NCI-H1417 (cell line): ENCODE measurements at regions not wholly inside any gene's neighbourhood (a gene's known extent, or its start where the extent isn't known, plus 50 kb on each side); places are given as distances from the start of the nearest gene placed in this dataset.
A peak's percentile ranks its signal among the peaks of the same experiment; 100 is the strongest.
"Not testable (repeated sequence)": the region's sequence is repeated elsewhere in the genome, so short reads cannot be mapped to it uniquely, and the experiment has no call there.

Source experiments
- DNase-seq, 3 experiments: peaks; one replicate each; lab custom pipeline; 2025; lab: John Stamatoyannopoulos, UW

DNA sequence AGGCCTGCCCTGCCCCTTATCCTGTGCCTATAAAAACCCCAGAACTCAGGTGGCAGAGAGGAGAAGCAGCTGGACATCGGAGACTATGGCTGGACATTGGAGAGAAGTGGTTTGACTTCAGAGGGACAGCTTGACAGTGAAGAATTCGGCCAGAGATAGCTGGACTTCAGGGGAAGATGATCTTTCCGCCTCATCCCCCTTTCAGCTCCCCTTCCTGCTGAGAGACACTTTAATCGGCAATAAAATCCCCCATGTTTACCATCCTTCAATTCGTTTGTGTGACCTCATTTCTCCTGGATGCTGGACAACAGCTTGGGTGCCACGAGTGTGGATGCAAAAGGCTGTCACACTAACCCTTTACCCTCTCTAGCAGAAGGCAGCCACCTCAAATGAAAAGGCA is 134.1 kb upstream of the TUT7 start:
- DNase-seq: no peak

DNA sequence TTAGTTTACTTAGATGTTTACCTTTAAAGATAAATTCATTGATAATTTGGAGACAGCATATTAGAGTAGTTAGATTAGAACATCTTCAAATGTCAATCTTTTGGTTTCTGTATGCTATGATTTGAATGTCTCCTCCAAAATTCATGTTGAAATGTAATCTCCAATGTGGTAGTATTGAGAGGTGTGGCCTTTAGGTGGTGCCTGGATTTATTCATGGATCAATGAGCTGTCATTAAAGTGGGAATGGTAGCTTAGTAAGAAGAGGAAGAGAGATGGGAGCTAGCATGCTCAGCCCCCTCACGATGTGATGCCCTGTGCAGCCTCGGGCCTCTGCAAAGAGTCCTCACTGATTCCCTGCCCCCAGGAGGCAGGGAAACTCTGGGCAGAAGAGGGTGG is 133.6 kb upstream of the TUT7 start:
- DNase-seq: no peak

DNA sequence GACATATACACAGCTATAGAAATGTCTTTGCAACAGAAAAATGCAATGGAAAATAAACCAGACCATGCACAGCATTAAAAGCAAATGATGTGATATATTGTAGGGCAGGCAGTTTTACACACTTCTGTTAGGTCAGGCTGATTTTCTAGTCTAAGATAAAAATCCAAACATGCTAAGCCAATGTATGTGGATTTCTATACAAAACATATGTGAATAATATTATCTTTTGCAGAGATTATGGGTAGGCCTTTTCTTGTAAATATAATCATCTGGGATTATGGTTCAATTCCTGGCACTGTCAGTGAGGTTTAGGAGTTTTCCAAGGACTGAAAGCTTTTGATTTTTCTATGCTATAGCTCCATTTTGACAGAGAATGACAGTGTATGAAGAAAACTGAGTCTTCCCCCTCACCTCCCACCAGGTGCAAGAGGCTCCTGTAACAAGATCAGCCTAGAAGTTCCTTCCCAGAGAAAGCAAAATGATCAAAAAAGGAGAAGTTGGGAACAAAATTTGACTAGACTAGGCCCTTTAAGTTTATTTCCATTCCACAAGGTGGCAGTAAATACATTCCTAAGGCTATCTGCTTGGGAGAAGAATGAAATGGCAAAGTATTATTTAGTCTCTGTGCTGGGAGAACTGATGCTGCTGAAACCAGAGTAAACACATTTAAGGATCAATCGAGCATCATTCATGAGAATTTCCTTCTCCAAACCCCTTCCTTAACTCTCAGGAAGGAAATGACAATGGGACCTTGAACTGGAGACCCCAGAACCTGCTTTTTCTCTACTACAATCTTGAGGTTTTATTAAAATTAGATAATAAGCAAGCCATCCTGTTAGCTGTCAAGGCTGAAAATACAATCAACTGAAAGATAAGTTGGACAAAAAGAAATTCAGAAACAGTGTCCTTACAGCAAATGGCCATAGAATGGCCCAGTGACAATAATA is 133.0 kb upstream of the TUT7 start:
- peak; percentile 20 to 66 (median 25) for DNase-seq

DNA sequence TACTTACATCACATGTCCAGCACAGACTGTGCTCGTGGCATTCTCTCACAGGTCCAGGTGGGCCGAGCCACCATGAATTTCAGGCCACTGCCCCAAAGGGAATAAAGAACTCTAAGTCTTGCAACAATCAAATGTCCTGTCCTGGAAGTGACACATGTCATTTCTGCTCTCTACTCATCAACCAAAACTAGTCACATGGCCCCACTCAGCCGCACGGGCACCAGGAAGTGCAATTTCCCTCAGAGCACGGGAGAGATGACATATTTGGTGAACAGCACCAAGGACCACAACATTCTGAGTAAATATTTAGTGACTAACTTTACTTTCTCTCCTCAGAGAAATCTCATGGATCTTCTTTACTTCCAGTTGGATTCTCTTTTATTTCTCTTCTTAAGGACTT is 131.1 kb upstream of the TUT7 start:
- no peak for DNase-seq

DNA sequence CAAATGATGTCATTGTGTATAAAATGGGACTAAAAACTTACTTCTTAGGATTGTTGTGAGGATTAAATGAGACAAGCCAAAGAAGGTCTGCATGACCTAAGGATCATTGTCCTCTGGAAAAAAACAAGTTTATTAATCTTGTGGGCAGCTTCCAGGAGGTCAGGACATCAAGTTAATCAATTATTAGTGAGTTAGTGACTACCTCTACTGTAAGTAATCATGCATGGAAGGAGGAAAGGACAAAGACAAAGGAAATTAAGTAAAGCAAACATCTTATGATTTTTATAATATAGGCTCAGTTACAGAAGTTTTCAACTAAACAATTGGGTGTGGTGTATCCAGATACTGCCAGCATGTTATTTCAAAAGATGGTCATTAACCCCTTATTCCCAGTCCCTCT is 129.3 kb upstream of the TUT7 start:
- DNase-seq: no peak

DNA sequence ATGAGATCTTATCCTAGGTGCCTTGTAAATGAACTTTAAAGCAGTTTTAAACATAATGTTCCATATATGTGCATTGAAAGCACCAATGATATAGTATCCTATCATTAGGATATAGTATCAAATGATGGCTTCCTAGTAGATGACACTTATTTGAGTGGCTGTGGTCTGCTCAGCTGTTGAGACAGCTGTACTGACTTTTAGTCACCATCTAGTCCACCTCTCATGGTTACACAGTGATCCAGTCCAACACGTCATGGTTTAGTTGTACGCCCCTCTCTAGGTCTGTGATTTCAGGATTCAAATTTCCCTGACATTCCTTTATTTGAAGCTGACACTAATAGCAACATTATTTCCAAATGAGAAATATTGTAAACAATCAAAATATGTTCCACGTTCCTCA is 127.3 kb upstream of the TUT7 start:
- no peak for DNase-seq

DNA sequence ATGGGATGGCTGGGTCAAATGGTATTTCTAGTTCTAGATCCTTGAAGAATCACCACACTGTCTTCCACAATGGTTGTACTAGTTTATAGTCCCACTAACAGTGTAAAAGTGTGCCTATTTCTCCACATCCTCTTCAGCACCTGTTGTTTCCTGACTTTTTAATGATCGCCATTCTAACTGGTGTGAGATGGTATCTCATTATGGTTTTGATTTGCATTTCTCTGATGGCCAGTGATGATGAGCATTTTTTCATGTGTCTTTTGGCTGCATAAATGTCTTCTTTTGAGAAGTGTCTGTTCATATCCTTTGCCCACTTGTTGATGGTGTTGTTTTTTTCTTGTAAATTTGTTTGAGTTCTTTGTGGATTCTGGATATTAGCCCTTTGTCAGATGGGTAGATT is 121.0 kb upstream of the TUT7 start:
- DNase-seq: not testable (repeated sequence)

DNA sequence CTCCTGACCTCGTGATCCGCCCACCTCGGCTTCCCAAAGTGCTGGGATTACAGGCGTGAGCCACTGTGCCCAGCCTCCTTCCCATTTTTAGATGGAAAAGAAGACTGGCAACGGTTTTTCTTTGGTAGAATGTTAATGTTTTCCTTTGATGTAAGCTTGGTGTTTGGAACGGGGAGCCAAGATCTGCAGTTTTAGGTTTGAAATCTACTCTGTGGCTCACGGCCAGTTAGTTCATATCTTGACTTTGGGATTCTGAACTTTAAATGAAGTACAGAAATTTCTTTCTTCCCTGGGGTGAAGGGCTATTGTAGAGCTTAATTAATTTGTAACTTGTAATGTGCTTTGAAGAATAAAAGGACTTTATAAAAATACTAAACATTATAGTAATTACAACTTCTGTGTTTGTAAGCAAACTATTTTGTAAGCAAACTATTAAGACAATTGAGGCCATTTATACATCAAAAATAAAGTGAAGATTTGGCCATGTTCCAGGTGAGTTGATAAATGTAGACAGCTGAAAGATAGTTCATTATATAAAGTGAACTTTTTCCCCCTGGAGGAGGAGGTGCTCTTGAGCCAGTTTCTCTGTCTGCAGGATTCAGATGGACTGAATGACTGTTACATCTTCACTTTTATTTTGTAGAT is 117.1 kb upstream of the TUT7 start:
- DNase-seq: no peak

DNA sequence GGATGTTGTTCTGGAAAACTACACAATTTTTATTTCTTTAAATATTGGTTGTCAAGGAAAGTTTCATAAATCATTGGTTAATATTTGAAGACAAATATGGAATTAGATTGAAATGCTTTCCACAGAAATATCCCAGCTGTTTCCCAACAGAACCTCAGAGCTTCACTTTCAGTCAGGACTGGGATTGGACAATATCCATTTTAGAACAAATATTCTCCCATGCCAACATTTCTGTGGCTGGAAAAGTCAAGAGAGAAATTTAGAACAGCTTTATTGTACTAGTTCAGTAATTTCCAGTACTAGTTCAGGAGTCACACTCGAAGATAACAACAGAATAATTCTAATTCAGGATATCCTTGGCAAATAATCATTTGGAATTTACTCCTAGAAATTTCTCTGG is 116.1 kb upstream of the TUT7 start:
- DNase-seq: no peak

DNA sequence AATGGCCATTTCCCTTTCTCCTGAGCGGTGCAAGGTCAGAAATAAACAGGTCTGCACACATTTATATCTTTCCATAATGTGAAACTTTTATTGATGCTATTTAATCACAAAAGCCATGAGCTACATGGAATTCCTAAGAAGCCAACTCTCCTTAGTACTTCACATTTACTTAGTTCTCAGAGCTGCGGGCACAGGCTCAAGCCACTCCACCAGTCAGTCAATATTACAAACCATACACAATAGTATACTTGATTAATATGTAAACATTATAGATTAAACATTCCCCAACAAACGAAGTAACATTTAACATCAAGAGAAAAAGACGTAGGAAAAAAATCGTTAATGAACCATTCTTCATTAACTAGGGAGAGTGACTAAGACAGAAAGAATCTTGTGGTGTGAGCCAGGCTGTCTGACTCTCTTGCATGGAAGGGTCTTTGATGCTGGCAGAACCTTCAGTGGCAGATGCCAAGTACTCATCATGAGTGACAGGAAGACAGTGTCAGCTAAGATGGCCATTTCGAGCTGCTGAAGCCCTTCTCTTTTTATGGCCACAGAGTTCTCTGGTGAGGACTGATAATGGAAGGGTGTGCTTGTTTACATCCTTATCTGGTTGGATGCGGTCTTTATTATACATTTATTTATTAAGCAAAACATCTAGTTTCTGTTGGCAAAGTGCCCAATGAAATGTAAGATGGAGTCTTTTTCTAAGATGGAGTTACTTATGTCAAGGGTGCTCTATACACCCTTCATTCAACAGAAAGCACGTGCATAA is 115.5 kb upstream of the TUT7 start:
- DNase-seq: no peak

DNA sequence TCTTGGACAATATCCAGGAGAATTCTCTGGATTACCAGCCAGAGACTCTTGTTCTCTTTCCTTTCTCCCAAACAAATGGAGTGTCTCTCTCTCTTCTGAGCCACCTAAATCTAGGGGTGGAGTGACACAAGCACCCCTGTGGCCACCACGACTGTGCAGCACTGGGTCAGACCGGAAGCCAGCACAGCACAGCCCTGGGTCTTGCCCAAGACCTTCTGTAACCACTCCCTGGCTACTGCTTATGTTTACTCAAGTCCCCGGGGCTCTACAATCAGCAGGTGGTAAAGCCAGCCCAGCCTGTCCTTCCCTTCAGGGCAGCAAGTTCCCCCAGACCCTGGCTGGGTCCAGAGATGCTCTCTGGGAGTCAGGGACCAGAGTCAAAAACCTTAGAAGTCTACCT is 110.0 kb upstream of the TUT7 start:
- DNase-seq: no peak

DNA sequence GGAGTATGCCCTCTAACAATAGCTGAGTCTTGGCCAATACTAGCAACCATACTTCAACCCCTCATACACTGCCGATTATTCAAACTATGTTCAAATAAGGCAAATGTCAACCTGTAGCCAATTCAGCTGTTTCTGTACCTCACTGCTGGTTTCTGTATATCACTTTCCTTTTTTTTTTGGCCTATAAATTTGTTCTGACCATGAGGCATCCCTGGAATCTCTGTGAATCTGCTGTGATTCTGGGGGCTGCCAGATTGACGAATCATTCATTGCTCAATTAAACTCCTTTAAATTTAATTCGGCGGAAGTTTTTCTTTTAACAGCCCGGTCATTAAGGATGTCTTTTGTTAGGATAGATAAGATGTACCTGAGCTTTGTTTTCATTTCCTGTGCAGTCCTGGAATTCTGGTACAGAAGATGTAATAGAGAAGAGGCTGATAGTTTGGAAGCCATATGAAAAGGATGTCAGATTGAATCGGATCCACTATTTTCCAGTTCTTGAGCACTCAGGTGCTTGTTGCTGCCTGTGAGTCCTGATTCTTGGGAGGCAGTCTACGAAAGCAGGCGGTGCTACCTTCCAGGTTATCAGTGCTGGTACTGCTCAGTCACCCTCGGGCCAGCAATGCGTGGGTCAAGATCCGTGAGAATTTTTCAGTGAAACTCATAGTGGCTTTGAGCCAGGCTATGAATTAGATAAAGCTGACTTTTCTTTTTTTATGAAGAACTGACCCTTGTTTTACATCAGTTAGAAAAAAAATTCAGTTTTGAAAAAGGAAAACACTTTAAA is 106.2 kb upstream of the TUT7 start:
- DNase-seq: no peak

DNA sequence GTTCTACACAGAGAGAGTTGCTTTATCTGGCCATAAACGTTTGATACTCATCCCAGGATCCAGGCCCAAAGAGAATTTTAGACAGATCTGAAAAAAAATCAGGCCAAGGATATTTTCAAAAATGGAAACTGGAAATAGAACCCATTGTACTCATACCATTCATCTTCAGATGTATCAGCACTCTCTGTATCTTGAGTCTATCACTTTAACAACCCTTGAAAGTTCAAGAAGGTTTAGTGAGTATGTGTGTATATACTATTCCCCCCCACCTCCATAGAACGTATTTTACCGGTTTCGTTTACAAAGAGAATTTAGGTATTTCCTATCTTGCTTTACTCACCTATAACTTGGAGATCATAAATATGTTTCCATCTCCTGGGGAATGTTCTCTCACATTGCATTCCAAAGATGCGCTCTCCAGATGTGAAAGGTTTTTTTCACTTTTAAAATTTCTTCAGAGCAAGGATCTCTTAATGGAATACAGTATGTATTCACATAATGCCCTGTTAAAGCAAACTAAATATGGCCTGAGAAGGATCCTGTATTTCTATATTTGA is 105.5 kb upstream of the TUT7 start:
- DNase-seq: no peak

DNA sequence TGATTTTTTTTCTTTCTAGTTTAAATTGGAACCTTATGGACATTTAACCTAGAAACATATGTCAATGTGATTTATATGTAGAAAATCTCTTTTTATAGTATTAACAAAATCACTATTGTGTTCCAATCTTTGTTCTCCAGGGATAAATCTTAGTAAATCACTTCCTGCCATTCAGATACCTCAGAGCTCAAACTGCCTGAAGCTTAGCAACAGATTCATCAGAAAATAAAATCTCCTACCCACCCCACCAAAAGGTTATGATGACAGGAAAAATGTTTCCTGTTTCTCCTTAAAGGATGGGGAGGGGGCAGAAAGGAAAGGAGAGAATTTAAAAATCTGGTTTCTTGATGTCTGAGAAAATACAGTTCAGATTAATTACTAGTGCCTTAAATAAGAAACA is 105.0 kb upstream of the TUT7 start:
- no peak for DNase-seq

DNA sequence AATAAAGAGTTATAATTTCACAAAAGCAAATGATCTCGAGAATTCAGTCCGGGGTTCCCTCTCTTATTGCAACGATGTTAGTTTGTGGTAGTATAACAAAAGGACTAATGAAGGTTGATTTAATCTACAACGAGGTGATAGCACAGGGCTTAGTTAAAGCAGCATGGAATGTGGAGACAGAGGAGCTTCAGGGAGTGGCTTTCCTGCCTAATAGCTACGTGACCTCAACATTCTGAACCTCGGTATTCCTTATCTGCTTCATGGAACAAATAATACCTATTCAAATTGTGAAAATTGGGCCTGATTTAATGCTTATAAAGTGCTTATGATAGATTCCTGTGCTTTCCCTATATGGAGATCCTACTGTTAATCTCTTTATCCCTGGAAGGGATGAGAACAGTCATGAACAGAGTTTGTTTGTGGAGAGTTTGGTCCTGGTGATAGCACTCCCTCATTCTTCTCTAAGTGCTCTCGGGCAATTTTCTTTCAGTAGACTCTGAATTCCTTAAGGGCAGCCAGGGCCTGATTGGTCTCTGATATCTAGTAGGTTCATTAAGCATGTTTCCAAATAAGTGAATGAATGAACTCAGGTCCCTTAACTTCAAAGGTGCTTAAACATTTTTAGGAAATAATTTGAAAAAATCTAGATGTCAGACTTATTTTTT is 104.1 kb upstream of the TUT7 start:
- DNase-seq: no peak

DNA sequence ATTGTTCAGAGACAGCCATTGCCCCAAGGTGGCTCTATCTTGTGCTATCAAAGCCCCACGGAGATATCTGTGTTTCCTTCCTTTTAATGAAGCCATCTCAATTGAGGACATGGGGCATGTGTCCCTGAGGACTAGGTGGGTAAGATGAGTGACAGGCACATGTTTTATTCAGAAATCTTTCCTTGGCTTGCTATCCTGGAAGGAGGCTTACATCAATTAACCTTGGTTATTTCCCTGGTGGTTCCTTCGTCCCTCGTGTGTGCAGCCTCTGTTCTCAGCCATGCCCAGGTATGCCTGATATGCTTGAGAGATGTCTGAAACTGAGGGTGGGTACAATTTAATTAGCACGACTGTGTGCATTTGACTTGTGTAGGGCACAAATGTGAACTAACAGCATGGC is 102.2 kb upstream of the TUT7 start:
- no peak for DNase-seq

DNA sequence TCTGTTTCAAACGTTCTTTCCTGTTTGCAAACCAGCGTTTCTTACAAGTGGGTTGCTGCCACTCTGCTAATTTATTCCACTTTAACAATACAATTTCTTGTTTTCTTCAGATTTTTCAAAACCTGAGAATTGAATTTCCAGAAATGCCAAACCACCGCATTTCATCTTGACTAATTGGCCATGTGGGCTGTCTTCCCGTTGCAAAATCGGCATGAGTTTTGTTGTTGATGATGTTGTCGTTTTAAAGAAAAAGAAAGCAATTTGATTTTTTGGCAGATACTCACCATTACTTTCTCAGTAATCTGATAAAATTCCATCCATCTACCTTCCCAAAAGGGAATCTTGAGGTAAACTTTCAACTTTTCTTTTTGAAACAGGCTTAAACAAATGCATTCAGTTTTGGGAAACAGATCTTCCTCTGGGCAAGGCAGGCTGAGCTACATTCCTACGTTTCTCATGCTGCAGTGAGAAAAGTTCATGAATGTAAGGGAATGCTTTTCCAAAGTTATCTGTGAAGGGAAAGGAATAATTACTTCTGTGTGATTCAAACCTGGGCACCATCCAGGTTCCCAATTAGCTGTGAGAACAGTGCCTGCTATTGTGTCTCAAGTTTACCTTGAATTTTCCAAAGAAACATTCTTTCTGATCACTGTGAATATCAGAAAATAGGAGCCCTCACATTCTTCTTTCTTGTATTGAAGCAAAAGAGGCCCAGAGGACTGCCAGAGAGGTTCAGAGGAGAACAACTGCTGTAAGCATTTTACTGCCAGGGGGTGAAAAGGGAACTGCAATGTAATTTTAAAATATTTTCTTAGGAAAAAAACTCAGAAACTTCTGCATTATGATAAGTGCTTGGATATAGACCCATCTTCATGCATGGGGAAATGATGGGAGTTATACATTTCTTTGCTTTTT is 100.7 kb upstream of the TUT7 start:
- DNase-seq: no peak

DNA sequence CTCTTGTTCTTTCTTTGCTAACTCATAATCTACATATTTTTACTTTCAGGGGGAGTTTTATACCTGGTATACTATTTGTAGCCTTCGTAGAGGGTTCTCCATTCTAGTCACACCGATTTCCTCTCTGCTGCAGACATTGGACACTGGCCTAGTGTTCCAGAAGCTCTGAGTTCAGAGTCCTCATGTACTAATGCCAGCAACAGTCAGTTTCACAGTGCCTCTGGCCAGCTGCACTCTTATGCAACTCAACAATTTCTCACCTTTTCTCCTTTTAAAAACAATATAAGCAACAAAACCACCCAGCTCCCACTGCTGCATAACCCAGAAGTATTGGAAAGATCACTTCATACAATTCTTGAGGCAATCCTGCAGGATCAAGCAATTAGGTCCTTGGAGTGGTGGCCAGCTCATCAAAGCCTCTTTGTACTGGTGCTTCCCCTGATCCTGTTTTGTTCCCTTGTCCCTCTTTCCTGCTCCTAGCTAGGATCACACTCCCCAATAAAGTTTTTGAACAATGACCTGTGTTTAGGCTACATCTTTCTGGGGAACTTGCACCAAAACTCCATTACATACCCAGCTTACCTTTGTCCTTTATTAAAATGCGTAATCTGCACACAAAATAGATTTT is 98.1 kb upstream of the TUT7 start:
- DNase-seq: no peak

DNA sequence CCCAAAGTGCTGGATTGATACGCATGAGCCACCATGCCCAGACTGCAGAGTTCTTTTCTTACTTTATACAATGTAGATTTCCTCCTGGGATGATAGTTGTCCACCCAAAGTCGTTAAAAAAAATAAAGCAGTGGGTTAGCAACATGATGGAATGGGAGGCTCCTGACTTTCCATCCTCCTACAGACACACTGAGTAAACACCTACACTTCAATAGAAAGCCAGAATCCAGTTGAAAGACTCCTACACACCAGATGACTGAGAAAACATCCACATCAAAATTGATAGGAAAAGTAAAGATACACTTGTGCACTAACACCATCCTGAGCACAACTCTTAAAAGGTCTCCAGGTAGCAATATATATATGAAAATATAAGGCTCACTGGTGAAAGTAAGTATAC is 95.0 kb upstream of the TUT7 start:
- DNase-seq: no peak

DNA sequence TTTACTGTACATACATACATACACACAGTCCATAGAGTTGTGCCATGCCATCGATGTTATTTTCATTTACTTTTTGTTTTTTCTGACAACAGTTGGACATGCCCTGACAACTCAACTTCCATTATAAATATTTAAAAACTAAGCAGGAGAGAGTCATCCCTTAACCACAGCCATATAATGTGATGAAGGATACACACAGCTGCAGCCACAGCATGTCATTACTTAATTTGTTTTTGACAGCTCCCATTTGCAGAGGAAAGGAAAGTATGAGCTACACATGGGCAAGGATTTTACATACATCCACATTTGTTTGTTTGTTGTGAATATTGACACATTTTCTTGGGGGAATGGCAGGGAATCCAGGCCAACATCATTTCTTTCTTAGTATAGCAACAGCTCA is 91.5 kb upstream of the TUT7 start:
- DNase-seq: no peak
